Gastroesophageal sphincter (tissue), 3 donors: ENCODE measurements at regions not wholly inside any gene's neighbourhood (a gene's known extent, or its start where the extent isn't known, plus 50 kb on each side); places are given as distances from the start of the nearest gene placed in this dataset.

Experiments used
- POLR2AphosphoS5 ChIP-seq: sonication (generic); formaldehyde crosslinking; IDR thresholded peaks from one replicate; pipeline ENCODE4 v1.6.1; 2017; ENCODE audit warnings: antibody characterized with exemption
- TF ChIP-seq, protein P1 (sequence below), 4 experiments: fragments of 200-600 bp in 2 of 4; fragments of 450-650 bp in 2 of 4; sonication (generic) in 1 of 4; IDR thresholded peaks; one replicate each; pipeline ENCODE4 v1.5.1; 2017 to 2019; ENCODE audit warnings: antibody characterized with exemption in 4 of 4, mild to moderate bottlenecking in 2 of 4, moderate library complexity in 2 of 4

DNA sequence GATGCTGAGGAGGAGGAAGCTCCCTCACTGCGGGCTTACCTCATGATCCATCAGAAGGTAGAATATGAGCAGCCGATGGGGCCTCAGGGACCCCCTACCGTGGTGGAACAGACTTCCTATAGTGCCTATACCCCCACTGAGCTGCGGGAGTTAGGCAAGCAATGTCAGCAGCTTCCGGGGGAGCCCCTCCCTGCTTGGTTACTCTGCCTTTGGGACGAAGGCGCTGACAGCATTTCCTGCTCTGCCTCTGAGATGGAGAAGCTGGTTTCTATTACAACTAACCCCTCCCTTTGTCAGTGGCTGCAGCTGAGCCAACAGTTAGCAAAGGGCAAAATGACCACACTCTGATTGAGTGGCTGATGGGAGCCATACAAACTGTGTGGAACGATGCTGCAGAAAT is 430.7 kb downstream of the IDS start:
- TF ChIP-seq, protein P1, sequence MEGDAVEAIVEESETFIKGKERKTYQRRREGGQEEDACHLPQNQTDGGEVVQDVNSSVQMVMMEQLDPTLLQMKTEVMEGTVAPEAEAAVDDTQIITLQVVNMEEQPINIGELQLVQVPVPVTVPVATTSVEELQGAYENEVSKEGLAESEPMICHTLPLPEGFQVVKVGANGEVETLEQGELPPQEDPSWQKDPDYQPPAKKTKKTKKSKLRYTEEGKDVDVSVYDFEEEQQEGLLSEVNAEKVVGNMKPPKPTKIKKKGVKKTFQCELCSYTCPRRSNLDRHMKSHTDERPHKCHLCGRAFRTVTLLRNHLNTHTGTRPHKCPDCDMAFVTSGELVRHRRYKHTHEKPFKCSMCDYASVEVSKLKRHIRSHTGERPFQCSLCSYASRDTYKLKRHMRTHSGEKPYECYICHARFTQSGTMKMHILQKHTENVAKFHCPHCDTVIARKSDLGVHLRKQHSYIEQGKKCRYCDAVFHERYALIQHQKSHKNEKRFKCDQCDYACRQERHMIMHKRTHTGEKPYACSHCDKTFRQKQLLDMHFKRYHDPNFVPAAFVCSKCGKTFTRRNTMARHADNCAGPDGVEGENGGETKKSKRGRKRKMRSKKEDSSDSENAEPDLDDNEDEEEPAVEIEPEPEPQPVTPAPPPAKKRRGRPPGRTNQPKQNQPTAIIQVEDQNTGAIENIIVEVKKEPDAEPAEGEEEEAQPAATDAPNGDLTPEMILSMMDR (IDR thresholded peaks at IDR 0.05), result no peak
- TF ChIP-seq POLR2AphosphoS5, result no peak
